ENCODE measurements at regions not wholly inside any gene's neighbourhood (a gene's known extent, or its start where the extent isn't known, plus 50 kb on each side); places are given as distances from the start of the nearest gene placed in this dataset.
"Not testable (repeated sequence)": the region's sequence is repeated elsewhere in the genome, so short reads cannot be mapped to it uniquely, and the experiment has no call there.

GRCh38 chr3:124059580-124059979 is 67.7 kb upstream of the ROPN1 start:
- no peak for TF ChIP-seq CTCF (IDR thresholded peaks at IDR 0.05; ENCODE audit: extremely low read depth, missing control alignments)
- no peak for DNase-seq (ENCODE audit: low spot score)

GRCh38 chr3:124063197-124063909 is 71.4 kb upstream of the ROPN1 start:
- DNase-seq (ENCODE audit: low spot score): no peak
- TF ChIP-seq CTCF (IDR thresholded peaks at IDR 0.05; ENCODE audit: extremely low read depth, missing control alignments): no peak

DNA sequence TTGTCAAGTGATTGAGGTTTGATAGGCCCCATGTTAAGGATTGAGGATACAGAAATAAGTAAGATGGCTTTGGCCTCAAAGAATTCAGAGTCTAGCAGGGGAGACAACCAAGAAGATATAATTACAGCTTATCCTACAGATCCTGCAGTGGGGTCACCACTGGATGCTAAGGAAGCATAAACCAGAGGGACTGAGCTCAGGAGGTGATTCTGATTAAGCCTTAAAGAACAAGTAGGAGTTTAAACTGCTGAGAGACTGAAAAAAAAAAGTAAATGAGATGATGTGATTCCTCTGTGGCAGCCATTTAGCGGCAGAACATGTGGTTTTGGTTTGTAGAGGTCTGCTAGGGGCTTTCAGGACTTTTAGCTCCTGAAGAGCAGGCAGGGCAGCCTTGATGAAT is 72.1 kb upstream of the ROPN1 start:
- TF ChIP-seq CTCF (IDR thresholded peaks at IDR 0.05; ENCODE audit: extremely low read depth, missing control alignments): no peak

DNA sequence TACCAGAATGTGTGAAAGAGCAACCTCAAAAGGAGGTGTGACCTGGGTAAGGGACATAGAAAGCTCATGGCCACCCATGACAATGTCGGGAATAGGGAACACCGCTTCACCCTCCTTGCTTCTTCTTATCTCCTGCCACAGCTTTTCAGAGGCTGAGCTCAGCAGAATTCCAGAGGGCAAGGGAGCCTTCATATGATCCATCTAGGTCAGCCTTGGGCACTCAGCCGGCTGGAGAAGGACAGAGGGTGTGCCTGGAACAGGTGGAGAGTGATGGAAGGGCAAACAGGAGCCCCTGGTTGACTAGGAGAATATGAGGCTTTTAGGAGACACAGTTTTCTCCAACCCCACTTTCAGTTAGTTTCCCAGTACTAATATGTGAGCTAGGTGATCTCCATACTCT is 74.6 kb upstream of the ROPN1 start:
- DNase-seq (ENCODE audit: low spot score): not testable (repeated sequence)

More for the DNA sequence above, 72.1 kb upstream of the ROPN1 start:
- no peak for DNase-seq (ENCODE audit: low spot score)

DNA sequence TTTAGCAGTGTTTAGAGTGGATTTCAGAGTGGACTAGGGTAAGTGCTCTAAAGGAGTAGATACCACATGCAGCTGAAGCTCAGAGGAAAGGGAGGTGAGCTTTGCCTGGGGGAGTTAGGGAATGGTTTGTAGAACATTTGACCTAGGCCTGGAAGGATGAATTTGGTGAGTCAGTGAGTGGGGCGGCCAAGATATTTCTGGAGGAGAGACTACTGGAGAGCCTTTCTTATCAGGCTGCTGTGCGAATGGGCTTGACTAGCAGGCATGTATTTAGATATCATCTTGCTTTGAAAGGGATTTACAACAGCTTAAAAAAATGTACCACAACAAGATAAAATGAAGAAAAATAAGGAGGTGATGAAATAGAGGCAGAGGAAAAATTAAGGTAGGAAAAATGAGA is 77.8 kb upstream of the ROPN1 start:
- DNase-seq (ENCODE audit: low spot score): not testable (repeated sequence)

DNA sequence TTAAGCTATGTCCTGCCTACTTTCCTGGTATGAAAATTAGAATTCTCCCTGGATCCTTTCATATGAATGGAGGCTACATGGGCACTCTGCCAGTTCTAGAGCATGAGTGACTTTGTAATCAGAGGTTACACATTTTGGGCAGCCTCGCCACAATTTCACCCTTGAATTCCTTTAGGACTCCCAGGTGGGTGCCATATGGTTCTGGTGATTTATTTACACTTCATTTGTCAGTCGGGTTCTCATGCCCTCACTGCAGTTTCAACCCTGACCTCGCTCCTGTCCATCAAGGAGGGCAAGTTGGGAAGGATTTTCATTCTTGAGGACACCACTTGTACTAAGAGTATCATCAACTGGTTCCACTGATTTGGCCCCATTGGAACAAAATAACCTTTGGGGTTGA is 83.2 kb upstream of the ROPN1 start:
- DNase-seq (ENCODE audit: low spot score): not testable (repeated sequence)

DNA sequence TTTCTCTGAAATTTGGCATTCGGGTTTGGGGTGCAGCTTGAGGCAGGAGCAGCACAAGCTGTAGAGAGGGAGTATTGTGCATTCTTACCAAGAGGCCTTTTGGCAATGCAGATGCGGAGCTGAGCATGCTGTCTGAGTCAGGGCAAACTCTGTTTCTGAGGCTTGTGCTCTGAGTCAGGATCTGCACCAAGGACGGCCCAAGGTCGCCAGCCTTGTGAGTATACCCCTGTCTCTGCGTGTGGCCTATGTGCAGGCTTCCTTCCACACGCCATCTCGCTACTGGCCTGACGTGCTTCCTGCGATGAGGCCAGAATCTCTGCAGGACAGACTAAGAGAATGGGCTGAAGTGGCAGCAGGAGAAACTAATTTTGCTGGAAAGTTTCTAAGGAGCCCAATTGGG is 83.8 kb upstream of the ROPN1 start:
- no peak for DNase-seq (ENCODE audit: low spot score)
- no peak for TF ChIP-seq CTCF (IDR thresholded peaks at IDR 0.05; ENCODE audit: extremely low read depth, missing control alignments)

GRCh38 chr3:124076235-124076634 is 84.3 kb upstream of the ROPN1 start:
- no peak for DNase-seq (ENCODE audit: low spot score)
- TF ChIP-seq CTCF (IDR thresholded peaks at IDR 0.05; ENCODE audit: extremely low read depth, missing control alignments): no peak

GRCh38 chr3:124078953-124079911 is 87.3 kb upstream of the ROPN1 start:
- DNase-seq (ENCODE audit: low spot score): peak; percentile 27
- peak; percentile 35 for TF ChIP-seq CTCF (IDR thresholded peaks at IDR 0.05; ENCODE audit: extremely low read depth, missing control alignments)
